ENCODE measurements at regions not wholly inside any gene's neighbourhood (a gene's known extent, or its start where the extent isn't known, plus 50 kb on each side); places are given as distances from the start of the nearest gene placed in this dataset.

GRCh38 chr10:130958981-130959751 is 352.4 kb downstream of the TCERG1L start:
- TF ChIP-seq CTCF (IDR thresholded peaks at IDR 0.05; ENCODE audit: low read depth, low read length) = no peak
- in situ Hi-C loops (cut with HindIII; ENCODE audit: low sequenced_read_pairs) = no loop called here
- no peak for DNase-seq (ENCODE audit: low read depth, low spot score)
- no peak overlapping the region for H3K4me3 ChIP-seq (ENCODE audit: low read depth, low read length)

GRCh38 chr10:130959752-130960195 is 351.7 kb downstream of the TCERG1L start:
- no peak for TF ChIP-seq CTCF (IDR thresholded peaks at IDR 0.05; ENCODE audit: low read depth, low read length)
- no peak for DNase-seq (ENCODE audit: low read depth, low spot score)
- in situ Hi-C loops (cut with HindIII; ENCODE audit: low sequenced_read_pairs) = no loop called here
- H3K4me3 ChIP-seq (ENCODE audit: low read depth, low read length) = no peak overlapping the region

- in situ Hi-C loops (cut with HindIII; ENCODE audit: low sequenced_read_pairs) = no loop called here
- TF ChIP-seq CTCF (IDR thresholded peaks at IDR 0.05; ENCODE audit: low read depth, low read length) = no peak
- H3K4me3 ChIP-seq (ENCODE audit: low read depth, low read length) = no peak overlapping the region
- DNase-seq (ENCODE audit: low read depth, low spot score) = no peak
These were observed 351.0 kb downstream of the TCERG1L start for GRCh38 chr10:130960531-130960930.

- no peak for DNase-seq (ENCODE audit: low read depth, low spot score)
- in situ Hi-C loops (cut with HindIII; ENCODE audit: low sequenced_read_pairs) = no loop called here
These were observed 349.8 kb downstream of the TCERG1L start for GRCh38 chr10:130961506-130962239.

DNA sequence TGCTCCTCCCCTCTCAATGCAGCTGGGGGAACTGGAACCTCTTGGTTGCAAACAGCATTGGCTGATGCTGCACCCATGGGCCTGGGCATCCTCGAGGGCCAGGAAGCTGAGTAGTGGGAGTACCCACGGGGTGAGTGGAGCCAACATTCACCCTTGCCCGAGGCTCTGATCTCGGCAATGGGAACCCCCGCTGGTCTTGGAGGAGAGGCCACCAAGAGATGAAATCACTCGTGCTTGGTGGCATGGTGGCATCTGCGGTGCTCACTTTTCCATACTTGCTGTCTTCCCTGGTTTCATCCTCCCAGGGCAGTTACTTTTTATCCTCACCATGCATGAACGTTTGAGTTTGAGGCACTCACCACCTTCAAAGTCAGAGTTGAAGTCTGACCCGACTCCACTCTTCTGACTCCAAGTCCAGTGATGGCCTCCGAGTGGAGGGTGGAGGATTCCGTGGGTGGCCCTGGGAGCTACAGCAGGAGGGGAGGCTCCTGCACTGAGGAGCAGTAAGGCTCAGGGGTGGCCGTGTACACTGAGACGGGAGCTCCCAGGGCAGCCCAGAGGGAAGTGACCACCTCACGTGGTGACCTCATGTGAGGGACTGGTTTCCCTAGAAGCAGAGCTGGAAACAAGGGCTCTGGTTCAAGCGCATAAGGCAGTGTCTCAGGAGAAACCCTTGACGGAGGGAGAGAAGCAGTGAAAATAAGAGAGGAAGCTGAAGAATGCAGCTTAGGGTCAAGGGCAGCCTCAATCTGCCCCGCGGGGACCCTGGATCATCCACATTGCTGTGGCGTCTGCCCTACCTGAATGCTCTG is 349.1 kb downstream of the TCERG1L start:
- in situ Hi-C loops (cut with HindIII; ENCODE audit: low sequenced_read_pairs) = no loop called here
- TF ChIP-seq CTCF (IDR thresholded peaks at IDR 0.05; ENCODE audit: low read depth, low read length) = no peak
- DNase-seq (ENCODE audit: low read depth, low spot score) = no peak
- no peak overlapping the region for H3K4me3 ChIP-seq (ENCODE audit: low read depth, low read length)

More at GRCh38 chr10:130961506-130962239, 349.8 kb downstream of the TCERG1L start:
- TF ChIP-seq CTCF (IDR thresholded peaks at IDR 0.05; ENCODE audit: low read depth, low read length) = no peak
- H3K4me3 ChIP-seq (ENCODE audit: low read depth, low read length) = no peak overlapping the region

DNA sequence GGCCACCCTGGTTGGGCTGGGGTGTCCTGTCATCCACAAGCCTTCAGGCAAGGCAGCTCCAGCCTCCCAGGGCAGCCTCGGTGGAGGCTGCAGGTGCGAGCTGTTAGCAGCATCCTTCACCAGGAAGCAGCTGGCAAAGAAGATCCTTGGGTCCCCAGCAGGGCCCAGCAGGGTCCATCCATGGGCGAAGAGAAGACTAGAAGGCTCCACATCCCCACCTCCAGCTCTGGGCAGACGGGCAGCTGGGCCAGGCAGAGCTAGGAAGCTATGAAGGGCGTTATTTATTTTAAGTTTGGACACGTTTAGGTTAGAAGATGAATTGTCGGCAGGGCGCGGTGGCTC is 348.5 kb downstream of the TCERG1L start:
- in situ Hi-C loops (cut with HindIII; ENCODE audit: low sequenced_read_pairs) = no loop called here
- no peak overlapping the region for H3K4me3 ChIP-seq (ENCODE audit: low read depth, low read length)
- TF ChIP-seq CTCF (IDR thresholded peaks at IDR 0.05; ENCODE audit: low read depth, low read length) = no peak
- no peak for DNase-seq (ENCODE audit: low read depth, low spot score)
